ENCODE measurements at regions not wholly inside any gene's neighbourhood (a gene's known extent, or its start where the extent isn't known, plus 50 kb on each side); places are given as distances from the start of the nearest gene placed in this dataset.

DNA sequence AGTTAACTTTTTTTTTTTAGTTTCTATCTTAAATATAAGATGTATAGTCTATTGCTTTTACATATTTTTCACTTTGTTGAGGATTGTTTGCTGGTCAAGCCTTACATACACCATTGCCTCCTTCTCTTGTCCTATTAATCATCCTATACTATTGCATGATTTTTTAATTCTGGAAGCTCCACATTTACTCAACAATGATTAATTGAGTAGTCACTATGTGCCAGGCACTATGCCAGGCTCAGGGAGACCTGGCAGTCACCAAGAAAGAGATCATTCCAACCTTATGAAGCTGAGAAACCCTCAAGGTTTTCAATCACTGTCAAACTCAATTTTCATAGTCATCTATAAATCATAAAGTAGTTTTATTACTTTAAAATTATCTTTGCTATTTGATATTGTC is 626.2 kb downstream of the IGSF11 start:
- Mint-ChIP-seq H3K9me3 (peaks cover 16% of the 10 kb centered on the region), H3K4me3 (no peak overlapping the region), H3K27ac (no peak overlapping the region), H3K36me3 (no peaks in the 10 kb centered on the region), H3K4me1 (no peaks in the 10 kb centered on the region)
- no peak for DNase-seq (ENCODE audit: low spot score in 2 of 2)
- no peak for ATAC-seq

DNA sequence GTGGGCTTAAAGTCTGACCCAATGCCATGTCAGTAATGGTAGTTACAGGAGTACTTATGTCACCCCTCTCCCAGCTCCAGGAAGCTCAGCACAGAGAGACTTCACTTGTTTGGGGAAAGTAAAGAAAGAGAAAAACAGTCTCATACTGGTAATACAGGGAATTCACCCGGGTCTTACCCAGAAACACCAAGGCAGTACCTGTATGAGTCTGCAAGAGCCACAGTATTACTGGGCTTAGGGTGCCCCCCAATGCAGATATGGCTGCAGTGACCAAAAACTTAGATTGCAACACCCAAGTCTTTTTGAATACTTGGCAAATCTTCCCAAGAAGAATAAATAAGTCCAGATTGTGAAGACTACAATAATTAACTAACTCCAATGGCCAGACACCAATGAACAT is 622.1 kb downstream of the IGSF11 start:
- no peak for DNase-seq (ENCODE audit: low spot score in 2 of 2)
- Mint-ChIP-seq H3K4me1 (no peaks in the 10 kb centered on the region), H3K27ac (no peak overlapping the region), H3K9me3 (peaks cover 18% of the 10 kb centered on the region), H3K4me3 (no peak overlapping the region), H3K36me3 (no peaks in the 10 kb centered on the region)
- ATAC-seq: no peak

DNA sequence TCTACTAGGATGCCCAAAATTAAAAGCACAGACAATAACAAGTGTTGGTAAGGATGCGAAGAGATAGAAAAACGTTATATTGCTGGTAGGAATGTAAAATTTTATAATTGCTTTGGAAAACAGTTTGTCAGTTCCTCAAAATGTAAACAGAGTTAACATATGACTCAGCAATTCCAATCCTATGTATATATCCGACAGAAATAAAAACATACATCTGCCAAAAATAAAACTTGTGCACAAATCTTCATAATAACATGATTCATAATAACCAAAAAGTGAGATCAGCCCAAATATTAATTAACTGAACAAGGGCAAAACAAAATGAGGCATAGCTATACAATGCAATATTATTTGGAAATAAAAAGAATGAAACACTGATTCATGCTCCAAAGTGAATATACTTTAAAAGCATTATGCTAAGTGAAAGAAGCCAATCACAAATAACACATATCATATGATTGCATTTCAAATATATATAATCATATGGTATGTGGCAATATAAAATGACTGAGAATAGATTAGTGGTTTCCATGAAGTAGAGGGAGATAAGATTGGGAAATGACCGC is 609.3 kb downstream of the IGSF11 start:
- ATAC-seq (no peak), DNase-seq (ENCODE audit: low spot score in 2 of 2) (no peak)
- Mint-ChIP-seq H3K27ac (no peak overlapping the region), H3K4me1 (no peaks in the 10 kb centered on the region), H3K4me3 (no peak overlapping the region), H3K9me3 (peaks cover 7% of the 10 kb centered on the region), H3K36me3 (no peaks in the 10 kb centered on the region)

DNA sequence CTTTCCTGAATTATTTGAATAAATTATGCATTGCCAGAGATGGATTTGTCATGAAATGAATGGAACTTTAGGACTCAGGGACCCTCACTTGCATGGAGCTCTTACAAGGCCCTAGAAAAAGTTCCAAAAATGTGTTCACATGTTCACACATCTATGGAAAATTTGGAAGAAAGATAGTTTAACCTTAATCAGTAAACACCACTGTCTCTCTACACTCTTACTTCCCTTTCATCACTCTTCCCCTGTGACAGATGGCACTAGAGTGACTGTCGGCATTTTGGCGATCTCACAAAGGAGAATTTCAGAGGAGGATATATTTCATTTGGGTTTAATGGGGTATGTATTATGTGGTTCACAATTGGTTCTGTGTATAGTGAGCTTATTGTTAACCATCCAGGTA is 600.8 kb downstream of the IGSF11 start:
- no peak overlapping the region for H3K4me3 Mint-ChIP-seq
- H3K9me3 Mint-ChIP-seq: no peaks in the 10 kb centered on the region
- no peak for ATAC-seq
- H3K4me1 Mint-ChIP-seq: no peaks in the 10 kb centered on the region
- no peak overlapping the region for H3K27ac Mint-ChIP-seq
- DNase-seq (ENCODE audit: low spot score in 2 of 2): no peak
- H3K36me3 Mint-ChIP-seq: no peaks in the 10 kb centered on the region

DNA sequence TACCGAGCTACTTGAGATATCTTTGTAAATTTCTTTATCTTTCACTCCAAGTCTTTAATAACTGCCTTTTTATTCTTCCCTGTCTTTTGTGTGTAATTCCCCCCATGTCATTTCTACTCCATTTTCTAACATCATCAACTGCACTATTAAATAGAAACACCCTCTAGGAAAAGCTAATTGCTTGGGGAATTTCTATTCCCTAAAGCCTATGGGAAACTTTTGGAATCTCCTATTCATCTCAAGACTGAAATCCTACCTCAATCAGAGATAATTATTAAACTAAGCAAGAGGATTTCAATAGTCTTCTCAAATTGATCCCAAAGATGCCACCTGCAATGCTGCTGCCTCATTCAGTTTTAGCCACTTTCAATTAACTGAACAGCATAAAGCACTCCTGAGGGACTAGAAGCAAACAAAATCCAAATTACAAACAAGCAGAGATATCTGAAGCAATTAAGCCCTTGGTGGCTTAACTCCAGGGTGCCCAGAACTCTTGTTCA is 598.7 kb downstream of the IGSF11 start:
- Mint-ChIP-seq H3K4me3 (no peak overlapping the region), H3K9me3 (no peaks in the 10 kb centered on the region), H3K4me1 (no peaks in the 10 kb centered on the region), H3K27ac (no peak overlapping the region), H3K36me3 (no peaks in the 10 kb centered on the region)
- ATAC-seq: no peak
- no peak for DNase-seq (ENCODE audit: low spot score in 2 of 2)

DNA sequence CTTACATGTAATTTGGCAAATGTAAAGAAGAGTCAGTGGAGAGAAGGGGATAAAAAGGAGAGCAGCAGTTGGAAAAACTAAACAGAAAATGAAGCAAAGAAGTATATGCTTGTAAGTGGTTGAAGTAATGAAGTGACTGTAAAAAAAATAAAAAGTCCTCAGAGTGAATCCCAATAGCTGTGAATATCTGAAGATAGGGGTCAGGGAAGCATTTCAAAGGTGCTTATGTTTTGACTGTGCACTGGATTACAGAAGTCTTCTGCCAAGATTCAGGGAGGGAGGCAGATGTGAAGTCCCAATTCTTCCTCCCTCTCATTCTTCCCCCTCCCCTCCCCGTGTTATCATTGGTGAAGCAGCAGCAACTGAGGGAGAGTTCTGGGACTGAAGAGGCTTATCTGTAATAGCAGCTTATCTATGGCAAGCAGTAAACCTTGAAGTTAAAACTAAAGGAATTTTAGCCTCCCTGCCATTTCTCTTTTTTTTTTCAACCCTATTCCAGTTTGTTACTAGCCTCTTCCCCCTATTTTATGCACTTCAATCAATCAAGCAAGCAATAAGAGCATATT is 597.9 kb downstream of the IGSF11 start:
- Mint-ChIP-seq H3K36me3 (no peaks in the 10 kb centered on the region), H3K27ac (no peak overlapping the region), H3K4me1 (no peaks in the 10 kb centered on the region), H3K9me3 (no peaks in the 10 kb centered on the region), H3K4me3 (no peak overlapping the region)
- ATAC-seq (no peak), DNase-seq (ENCODE audit: low spot score in 2 of 2) (no peak)

DNA sequence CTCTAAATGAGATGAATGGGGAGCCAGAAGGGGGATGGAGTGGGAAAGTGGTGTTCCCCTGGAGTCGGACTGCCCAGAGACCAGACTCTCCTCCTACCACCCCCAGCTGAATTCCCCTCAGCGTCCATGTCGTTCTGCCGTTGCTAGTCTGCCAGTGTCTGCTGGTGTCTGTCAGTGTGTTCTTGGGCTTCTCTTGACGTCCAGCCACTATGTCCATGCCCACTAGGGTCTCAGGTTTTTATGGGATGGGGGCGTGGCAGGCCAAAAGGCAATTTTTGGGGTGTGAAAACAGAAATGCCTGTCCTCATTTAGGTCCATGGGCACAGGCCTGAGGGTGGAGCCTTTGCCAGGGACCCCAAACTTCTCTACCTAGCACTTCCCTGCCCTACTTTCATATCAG is 589.6 kb downstream of the IGSF11 start:
- no peak overlapping the region for H3K4me3 Mint-ChIP-seq
- H3K36me3 Mint-ChIP-seq: no peaks in the 10 kb centered on the region
- no peaks in the 10 kb centered on the region for H3K4me1 Mint-ChIP-seq
- H3K9me3 Mint-ChIP-seq: peaks cover 9% of the 10 kb centered on the region
- ATAC-seq: no peak
- H3K27ac Mint-ChIP-seq: no peak overlapping the region
- no peak for DNase-seq (ENCODE audit: low spot score in 2 of 2)

DNA sequence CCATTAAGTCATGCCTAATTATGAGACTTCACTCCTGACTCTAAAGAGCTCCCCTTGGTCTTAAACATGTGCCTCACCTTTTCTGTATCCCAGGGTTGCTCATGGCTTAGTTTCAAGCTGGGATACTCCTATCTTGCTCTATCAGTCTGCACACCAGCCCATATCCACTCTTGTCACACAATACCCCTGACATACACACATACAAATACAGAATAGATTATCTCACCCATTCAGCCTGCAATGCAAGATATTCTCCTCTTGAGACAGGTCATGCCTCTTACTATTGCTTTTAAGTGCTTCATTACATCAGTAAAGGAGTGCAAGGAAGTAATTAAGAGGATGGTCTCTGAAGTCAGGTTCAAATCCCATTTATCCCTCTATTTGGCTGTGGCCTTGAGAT is 587.3 kb downstream of the IGSF11 start:
- ATAC-seq (no peak), DNase-seq (ENCODE audit: low spot score in 2 of 2) (no peak)
- Mint-ChIP-seq H3K36me3 (no peaks in the 10 kb centered on the region), H3K4me1 (no peaks in the 10 kb centered on the region), H3K27ac (no peak overlapping the region), H3K4me3 (no peak overlapping the region), H3K9me3 (peaks cover 25% of the 10 kb centered on the region)

DNA sequence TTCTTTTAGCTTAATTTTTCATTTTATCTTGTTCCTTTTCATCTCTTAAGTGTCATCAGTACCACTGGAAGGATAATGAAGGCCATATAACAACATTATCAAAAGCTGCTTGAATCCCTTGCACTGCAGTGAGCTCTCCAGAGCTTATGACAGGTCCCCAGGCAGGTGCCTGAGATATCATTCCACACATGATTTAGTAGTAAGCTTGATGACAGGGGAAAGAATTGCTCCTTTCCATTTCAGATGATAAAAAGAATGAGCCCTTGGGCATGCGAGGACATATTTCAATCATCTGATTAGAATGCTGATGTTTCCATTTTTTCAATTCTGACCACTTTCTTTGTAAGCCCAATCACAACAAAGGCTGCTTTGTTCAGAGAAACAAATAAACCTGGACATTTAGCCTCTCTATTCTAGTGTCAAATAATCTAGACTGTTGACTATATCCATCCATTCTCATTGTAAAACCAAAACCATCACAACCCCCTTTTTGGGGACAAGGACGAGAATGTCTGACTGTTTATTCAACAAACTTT is 567.8 kb downstream of the IGSF11 start:
- Mint-ChIP-seq H3K4me3 (no peak overlapping the region), H3K27ac (no peak overlapping the region)
- DNase-seq (ENCODE audit: low spot score in 2 of 2): no peak

DNA sequence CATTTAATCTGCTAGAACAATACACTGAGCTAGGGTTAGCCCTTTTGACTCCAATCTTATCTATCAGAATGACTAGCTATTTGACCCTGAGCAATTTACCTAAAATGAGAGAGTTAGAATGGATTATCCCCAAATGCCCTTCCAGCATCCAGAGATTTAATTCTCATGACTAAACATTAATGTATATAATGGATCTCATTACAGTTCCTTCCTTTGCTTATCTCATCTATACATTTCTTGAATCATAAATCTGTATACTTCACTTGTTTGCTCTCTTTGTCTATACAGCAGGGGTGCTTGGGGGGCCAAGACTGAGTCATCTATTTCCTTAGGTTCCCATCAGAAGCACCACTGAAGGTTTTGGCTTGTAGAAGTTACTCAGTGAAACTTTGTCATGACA is 565.8 kb downstream of the IGSF11 start:
- no peaks in the 10 kb centered on the region for H3K4me1 Mint-ChIP-seq
- peaks cover 12% of the 10 kb centered on the region for H3K9me3 Mint-ChIP-seq
- no peak for ATAC-seq
- no peak overlapping the region for H3K27ac Mint-ChIP-seq
- no peaks in the 10 kb centered on the region for H3K36me3 Mint-ChIP-seq
- no peak overlapping the region for H3K4me3 Mint-ChIP-seq
- no peak for DNase-seq (ENCODE audit: low spot score in 2 of 2)

More for the DNA sequence above, 567.8 kb downstream of the IGSF11 start:
- no peak for ATAC-seq
- Mint-ChIP-seq H3K4me1 (no peaks in the 10 kb centered on the region), H3K9me3 (peaks cover 12% of the 10 kb centered on the region), H3K36me3 (no peaks in the 10 kb centered on the region)

DNA sequence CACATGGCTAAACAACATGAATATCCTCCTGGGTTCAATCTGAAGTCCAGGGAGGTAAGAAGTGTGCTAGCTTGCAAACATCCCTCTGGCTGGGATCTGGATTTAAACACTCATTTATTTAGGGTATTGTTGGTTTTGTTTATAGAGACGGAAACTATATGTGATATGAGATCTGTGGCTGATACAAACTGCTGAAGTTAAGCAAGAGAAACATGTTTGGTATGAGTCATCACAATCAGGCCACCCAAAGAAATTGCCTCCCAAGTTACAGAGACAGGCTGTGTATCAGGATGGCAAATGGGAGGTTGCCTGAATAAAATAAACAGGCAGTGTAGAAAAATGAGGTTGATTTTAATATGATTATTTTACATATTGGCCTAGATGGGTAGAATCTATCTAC is 562.1 kb downstream of the IGSF11 start:
- no peaks in the 10 kb centered on the region for H3K4me1 Mint-ChIP-seq
- H3K4me3 Mint-ChIP-seq: no peak overlapping the region
- H3K27ac Mint-ChIP-seq: no peak overlapping the region
- peaks cover 11% of the 10 kb centered on the region for H3K9me3 Mint-ChIP-seq
- ATAC-seq (no peak), DNase-seq (ENCODE audit: low spot score in 2 of 2) (no peak)
- no peaks in the 10 kb centered on the region for H3K36me3 Mint-ChIP-seq

DNA sequence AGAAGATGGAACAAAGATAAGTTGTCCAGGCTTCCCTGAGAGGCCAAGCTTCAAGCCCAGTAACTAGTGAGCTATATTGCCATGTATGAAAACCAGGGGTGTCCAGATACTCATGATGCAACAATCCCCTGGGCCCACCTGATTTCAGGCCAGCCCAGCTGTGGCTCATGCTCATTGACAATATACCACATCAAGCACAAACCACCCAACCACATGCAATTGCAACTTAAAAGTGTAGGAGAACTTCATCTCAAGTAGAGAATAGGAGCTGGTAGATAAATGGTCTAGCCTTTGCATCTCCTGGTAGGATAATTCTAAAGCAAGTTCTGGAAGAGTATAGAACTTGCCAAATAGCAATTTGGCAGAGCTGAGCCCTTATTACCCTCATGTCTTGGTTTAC is 561.3 kb downstream of the IGSF11 start:
- no peaks in the 10 kb centered on the region for H3K4me1 Mint-ChIP-seq
- H3K27ac Mint-ChIP-seq: no peak overlapping the region
- no peak overlapping the region for H3K4me3 Mint-ChIP-seq
- DNase-seq (ENCODE audit: low spot score in 2 of 2) (no peak), ATAC-seq (no peak)
- peaks cover 8% of the 10 kb centered on the region for H3K9me3 Mint-ChIP-seq
- no peaks in the 10 kb centered on the region for H3K36me3 Mint-ChIP-seq

DNA sequence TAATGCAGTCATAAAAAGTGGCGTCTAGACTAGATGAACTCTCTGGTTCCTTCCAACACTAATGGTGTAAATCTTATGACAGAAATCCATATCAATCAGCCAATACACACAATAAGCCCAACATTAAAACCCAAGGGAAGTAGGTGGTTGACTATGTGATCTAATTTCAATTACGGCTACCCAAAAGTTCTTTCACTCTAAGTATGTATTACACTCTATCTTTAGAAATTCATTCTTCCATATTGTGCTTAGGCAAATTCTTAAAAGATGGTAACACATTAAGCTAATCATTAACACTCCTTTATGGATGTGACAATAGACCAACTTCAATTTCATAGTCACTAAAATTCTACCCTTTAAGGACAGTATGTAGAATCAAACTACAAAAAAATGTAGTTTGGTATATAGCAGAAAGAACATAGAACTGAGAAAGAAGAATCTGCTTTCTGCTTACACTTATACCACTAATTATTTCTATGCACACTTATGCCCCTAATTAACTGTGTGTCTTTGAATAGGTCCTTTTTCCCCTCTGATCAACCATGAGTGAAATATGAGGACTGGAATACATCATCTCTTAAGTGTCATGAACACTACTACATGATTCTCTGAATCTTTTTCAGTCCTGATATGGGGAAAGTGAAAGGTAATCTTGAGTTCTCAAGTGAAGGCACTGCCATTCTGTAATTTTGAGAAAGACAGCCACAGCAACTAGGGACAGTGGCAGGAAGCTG is 557.6 kb downstream of the IGSF11 start:
- Mint-ChIP-seq H3K4me1 (no peaks in the 10 kb centered on the region), H3K36me3 (no peaks in the 10 kb centered on the region), H3K9me3 (peaks cover 3% of the 10 kb centered on the region), H3K4me3 (no peak overlapping the region), H3K27ac (no peak overlapping the region)
- no peak for DNase-seq (ENCODE audit: low spot score in 2 of 2)
- no peak for ATAC-seq

DNA sequence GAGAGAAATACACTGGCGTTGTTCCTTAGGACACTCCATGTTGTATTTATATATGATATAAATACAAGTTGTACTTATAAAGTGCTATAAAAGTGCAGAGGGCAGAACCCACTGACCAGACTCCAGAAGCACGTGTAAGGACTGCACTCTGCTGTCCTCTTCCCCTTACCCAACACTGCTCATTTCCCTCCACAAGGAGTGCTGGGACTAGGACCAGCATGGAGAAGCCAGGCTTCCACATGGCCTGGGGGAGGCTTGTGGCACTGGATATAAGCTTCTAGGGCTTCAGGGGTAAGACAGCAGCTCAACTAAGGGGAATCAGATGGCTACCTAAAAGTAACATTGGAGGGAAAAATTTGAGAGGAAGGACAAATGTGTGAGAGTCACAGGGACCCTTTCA is 556.9 kb downstream of the IGSF11 start:
- Mint-ChIP-seq H3K36me3 (no peaks in the 10 kb centered on the region), H3K9me3 (peaks cover 6% of the 10 kb centered on the region), H3K4me3 (no peak overlapping the region), H3K4me1 (no peaks in the 10 kb centered on the region), H3K27ac (no peak overlapping the region)
- ATAC-seq (peak; percentile 26), DNase-seq (ENCODE audit: low spot score in 2 of 2) (no peak)

DNA sequence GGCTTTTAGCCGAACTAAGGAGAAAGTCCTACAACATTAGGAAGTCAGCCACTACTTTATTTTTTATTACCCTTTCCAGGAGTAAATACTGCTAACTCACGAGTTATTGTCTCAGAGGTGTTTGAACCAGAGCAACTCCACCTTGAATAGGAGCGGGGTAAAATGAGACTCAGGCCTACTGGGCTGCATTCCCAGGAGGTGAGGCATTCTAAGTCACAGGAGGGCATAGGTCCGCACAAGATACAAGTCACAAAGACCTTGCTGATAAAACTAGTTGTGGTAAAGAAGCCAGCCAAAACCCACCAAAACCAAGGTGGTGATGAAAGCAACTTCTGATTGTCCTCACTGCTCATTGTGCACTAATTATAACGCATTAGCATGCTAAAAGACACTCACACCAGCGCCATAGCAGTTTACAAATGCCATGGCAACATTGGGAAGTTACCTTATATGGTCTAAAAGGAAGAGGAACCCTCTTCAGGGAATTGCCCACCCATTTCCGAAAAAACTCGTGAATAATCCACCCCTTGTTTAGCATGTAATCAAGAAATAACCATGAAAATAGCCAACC is 555.9 kb downstream of the IGSF11 start:
- DNase-seq (ENCODE audit: low spot score in 2 of 2) (no peak), ATAC-seq (no peak)
- H3K27ac Mint-ChIP-seq: no peak overlapping the region
- no peak overlapping the region for H3K4me3 Mint-ChIP-seq
- peaks cover 10% of the 10 kb centered on the region for H3K9me3 Mint-ChIP-seq
- H3K36me3 Mint-ChIP-seq: no peaks in the 10 kb centered on the region
- no peaks in the 10 kb centered on the region for H3K4me1 Mint-ChIP-seq

DNA sequence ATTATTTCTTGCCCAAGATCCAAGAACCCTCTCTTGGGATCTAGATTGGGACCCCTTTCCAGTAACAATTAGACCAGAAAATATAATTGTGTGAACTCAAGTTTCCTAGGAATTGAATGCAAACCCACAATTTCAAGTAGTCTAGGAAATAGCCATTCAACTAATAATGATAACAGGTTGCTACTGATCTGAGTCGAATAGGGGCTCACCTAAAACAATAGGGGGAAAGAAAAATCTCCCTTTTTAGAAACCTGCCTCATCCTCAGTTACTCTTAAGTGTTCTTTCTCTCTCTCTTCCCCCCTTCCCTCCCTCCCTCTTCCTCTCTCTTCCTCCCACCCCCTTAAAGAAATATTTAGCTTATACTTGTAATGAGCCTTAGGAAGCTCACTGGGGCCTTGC is 555.3 kb downstream of the IGSF11 start:
- no peak overlapping the region for H3K4me3 Mint-ChIP-seq
- H3K36me3 Mint-ChIP-seq: no peaks in the 10 kb centered on the region
- H3K9me3 Mint-ChIP-seq: peaks cover 8% of the 10 kb centered on the region
- DNase-seq (ENCODE audit: low spot score in 2 of 2) (no peak), ATAC-seq (no peak)
- H3K4me1 Mint-ChIP-seq: no peaks in the 10 kb centered on the region
- H3K27ac Mint-ChIP-seq: no peak overlapping the region

Data from stimulated activated effector memory CD8-positive, alpha-beta T cell treated with anti-CD3 and anti-CD28 coated beads, Interleukin-12 subunit alpha, Interleukin-12 subunit beta, amount 100 ng/mL, for 72 hours (primary cell).